NB4 (cell line): ENCODE measurements at regions not wholly inside any gene's neighbourhood (a gene's known extent, or its start where the extent isn't known, plus 50 kb on each side); places are given as distances from the start of the nearest gene placed in this dataset.

Experiments used
- CTCF ChIP-seq: IDR thresholded peaks from one replicate; pipeline ENCODE4 v1.5.1; 2012; ENCODE audit warnings: low read depth, low read length
- MAX ChIP-seq: IDR thresholded peaks from 2 replicates; pipeline ENCODE4 v1.6.1; 2011; ENCODE audit warnings: low read depth, low read length
- POLR2A ChIP-seq: IDR thresholded peaks from 2 replicates; pipeline ENCODE4 v1.6.1; 2011; ENCODE audit warnings: mild to moderate bottlenecking; ENCODE audit not compliant: insufficient read length; ENCODE audit errors: extremely low read depth

DNA sequence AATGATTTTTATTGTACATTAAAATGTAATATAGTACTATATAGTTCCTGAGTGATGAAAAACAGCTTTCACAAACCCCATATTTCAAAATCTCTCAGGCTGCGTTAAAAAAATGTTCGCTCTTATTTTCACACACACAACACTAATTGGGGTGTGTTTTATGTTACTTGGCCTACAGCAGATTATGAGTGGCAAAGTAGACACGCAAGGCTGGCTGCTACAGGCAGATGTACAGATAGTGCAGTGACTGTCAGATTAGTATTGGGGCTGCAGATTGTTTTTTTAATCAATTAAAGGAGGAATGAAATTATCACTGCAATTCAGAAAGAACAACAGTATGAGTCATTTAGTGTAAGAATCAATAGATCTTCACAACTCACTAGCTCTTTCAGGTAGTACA lies 65.2 kb upstream of the ICA1 start:
- no peak for TF ChIP-seq POLR2A
- no peak for TF ChIP-seq CTCF
- no peak for TF ChIP-seq MAX
